ENCODE measurements at regions not wholly inside any gene's neighbourhood (a gene's known extent, or its start where the extent isn't known, plus 50 kb on each side); places are given as distances from the start of the nearest gene placed in this dataset.

DNA sequence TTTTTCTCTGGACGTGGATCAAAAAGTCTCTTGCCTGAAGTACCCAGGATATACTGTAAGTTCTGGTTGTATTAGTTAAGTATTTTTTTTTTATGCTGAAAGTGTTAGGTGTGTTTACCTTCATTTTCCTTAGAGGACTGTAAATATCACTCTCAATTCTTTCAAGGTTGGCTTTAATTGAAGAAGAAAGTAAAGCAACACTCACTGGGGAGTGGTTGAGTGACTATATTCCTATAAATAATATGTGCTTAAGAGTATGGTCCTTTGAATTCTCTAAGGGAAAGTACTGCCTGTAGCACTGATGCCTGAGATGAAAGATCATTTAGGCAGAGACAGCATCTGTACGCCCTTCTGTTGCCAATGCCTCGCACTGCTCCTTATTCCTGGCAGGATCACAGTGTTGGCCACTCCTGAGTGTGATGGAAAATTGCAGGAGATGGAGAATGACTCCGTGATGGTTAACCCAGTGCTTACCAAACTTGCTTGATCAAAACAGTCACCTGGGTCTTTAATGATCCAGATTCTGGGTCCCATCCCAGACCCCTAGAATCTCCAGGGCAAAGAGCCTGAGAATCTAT, 182.0 kb upstream of the MPDZ start:
- TF ChIP-seq, protein P1, sequence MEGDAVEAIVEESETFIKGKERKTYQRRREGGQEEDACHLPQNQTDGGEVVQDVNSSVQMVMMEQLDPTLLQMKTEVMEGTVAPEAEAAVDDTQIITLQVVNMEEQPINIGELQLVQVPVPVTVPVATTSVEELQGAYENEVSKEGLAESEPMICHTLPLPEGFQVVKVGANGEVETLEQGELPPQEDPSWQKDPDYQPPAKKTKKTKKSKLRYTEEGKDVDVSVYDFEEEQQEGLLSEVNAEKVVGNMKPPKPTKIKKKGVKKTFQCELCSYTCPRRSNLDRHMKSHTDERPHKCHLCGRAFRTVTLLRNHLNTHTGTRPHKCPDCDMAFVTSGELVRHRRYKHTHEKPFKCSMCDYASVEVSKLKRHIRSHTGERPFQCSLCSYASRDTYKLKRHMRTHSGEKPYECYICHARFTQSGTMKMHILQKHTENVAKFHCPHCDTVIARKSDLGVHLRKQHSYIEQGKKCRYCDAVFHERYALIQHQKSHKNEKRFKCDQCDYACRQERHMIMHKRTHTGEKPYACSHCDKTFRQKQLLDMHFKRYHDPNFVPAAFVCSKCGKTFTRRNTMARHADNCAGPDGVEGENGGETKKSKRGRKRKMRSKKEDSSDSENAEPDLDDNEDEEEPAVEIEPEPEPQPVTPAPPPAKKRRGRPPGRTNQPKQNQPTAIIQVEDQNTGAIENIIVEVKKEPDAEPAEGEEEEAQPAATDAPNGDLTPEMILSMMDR (IDR thresholded peaks at IDR 0.05) = no peak
- TF ChIP-seq EZH2 (IDR thresholded peaks at IDR 0.05; ENCODE audit: borderline replicate concordance, insufficient read depth, low read depth, low read length, poor library complexity, severe bottlenecking) = no peak

Data from B cell (primary cell).